BE2C (cell line): ENCODE measurements at regions not wholly inside any gene's neighbourhood (a gene's known extent, or its start where the extent isn't known, plus 50 kb on each side); places are given as distances from the start of the nearest gene placed in this dataset.

Source experiments
- DNase-seq: peaks from one replicate; pipeline ENCODE4 v3.0.0-alpha.2; 2020
- H3K27me3 ChIP-seq: fragments of 250-450 bp; sonication (Bioruptor Pico); 2 replicates; pipeline ENCODE4 v1.5.1; 2020; ENCODE audit warnings: mild to moderate bottlenecking
- H3K36me3 ChIP-seq: fragments of 250-450 bp; sonication (Bioruptor Pico); 2 replicates; pipeline ENCODE4 v1.5.1; 2020; ENCODE audit warnings: mild to moderate bottlenecking
- H3K4me1 ChIP-seq: fragments of 250-450 bp; sonication (Bioruptor Pico); 2 replicates; pipeline ENCODE4 v1.5.1; 2020
- H3K4me3 ChIP-seq: 2 replicates; pipeline ENCODE4 v1.5.1; 2011; ENCODE audit warnings: low read depth, low read length
- H3K9me3 ChIP-seq: fragments of 250-450 bp; sonication (Bioruptor Pico); 2 replicates; pipeline ENCODE4 v1.5.1; 2020
- TF ChIP-seq, protein P1 (sequence below): IDR thresholded peaks from 2 replicates; pipeline ENCODE4 v1.5.1; 2012; ENCODE audit warnings: mild to moderate bottlenecking, low read depth, low read length

DNA sequence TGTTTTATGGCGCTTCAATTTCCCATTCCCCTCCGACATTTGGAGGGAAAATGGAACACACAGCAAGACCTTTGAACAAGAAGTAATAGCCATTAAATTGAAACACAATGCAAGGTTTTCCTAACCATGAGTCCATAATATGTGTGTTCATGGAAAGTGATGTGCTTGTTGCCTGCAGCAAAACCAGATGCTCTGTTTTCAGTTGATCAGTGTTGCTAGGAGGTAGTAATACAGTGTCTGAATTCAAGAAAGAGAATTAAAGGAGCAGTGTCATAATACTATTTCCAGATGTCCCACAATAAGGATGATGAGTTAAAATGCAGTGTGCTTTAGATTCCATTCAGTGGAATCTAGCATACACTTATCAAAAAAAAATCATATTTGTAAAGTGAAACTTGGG lies 637.4 kb upstream of the API5 start:
- H3K9me3 ChIP-seq = no peaks in the 10 kb centered on the region
- H3K4me1 ChIP-seq = no peaks in the 10 kb centered on the region
- TF ChIP-seq, protein P1, sequence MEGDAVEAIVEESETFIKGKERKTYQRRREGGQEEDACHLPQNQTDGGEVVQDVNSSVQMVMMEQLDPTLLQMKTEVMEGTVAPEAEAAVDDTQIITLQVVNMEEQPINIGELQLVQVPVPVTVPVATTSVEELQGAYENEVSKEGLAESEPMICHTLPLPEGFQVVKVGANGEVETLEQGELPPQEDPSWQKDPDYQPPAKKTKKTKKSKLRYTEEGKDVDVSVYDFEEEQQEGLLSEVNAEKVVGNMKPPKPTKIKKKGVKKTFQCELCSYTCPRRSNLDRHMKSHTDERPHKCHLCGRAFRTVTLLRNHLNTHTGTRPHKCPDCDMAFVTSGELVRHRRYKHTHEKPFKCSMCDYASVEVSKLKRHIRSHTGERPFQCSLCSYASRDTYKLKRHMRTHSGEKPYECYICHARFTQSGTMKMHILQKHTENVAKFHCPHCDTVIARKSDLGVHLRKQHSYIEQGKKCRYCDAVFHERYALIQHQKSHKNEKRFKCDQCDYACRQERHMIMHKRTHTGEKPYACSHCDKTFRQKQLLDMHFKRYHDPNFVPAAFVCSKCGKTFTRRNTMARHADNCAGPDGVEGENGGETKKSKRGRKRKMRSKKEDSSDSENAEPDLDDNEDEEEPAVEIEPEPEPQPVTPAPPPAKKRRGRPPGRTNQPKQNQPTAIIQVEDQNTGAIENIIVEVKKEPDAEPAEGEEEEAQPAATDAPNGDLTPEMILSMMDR = no peak

DNA sequence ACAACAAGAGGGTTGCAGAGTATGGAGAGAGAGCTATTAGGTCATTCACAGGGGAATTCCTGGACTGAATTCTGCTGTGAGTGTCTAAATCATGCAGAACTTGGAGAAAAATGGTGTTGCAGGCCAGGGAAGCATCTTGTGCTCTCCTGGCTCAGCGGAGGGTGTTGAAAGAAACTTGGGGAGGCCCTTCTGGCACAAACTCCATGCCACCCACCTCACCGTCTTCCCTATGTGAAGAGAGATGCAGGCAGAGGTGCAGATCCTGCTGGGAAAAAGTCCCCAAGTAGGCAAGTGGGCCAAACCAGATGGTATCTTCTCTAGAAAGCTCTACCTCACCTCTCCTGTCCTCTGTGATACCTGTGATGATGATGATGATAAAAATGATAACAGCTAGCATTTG lies 604.3 kb upstream of the API5 start:
- TF ChIP-seq, protein P1 = no peak
- no peaks in the 10 kb centered on the region for H3K9me3 ChIP-seq
- H3K4me3 ChIP-seq = no peak overlapping the region
- H3K27me3 ChIP-seq = no peaks in the 10 kb centered on the region
- H3K36me3 ChIP-seq = no peaks in the 10 kb centered on the region
- DNase-seq = no peak
- no peaks in the 10 kb centered on the region for H3K4me1 ChIP-seq

More for the DNA sequence above, 637.4 kb upstream of the API5 start:
- Histone ChIP-seq H3K4me3 (no peak overlapping the region), H3K27me3 (no peaks in the 10 kb centered on the region), H3K36me3 (no peaks in the 10 kb centered on the region)
- DNase-seq = no peak

DNA sequence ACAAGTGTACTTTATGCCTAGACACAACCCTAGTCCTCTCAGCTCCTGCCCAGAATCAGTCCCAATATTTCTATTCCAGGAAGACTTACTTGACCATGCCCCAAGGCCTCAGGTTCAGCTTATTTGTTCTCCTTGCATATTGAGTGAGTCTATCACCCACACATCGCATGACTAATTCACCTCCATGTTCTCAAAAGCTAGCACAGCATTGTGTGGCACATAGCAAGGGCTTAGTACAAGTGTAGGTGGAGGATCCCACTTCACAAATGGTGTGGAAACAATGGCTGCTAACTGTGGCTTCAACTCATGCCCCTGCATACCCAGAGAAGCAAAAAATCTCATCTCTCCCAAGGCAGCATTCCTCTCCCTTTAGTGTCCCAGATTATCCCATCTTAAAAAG lies 602.6 kb upstream of the API5 start:
- no peak for DNase-seq

DNA sequence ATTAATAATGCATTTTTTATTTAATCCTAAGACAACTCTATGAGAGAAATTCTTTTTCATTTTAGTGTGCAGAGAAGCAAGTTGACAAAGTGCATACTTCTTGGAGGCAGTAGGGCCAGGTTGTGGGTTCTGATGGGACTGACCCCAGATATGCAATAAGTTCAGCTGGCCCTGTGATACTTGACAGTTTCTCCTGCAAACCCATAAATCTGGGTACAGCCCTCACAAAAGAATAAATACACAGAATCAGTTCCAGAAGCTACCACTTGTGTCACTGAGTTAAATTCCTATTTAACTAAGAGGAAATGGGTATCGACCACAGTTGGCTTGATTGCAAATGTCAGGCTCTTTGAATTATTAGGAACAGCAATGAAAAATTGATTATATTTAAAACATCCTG lies 598.5 kb upstream of the API5 start:
- Histone ChIP-seq H3K4me1 (no peaks in the 10 kb centered on the region), H3K4me3 (no peak overlapping the region), H3K9me3 (no peaks in the 10 kb centered on the region), H3K36me3 (no peaks in the 10 kb centered on the region), H3K27me3 (no peaks in the 10 kb centered on the region)
- no peak for DNase-seq
- TF ChIP-seq, protein P1 = no peak

More for the DNA sequence above, 602.6 kb upstream of the API5 start:
- Histone ChIP-seq H3K36me3 (no peaks in the 10 kb centered on the region), H3K4me1 (no peaks in the 10 kb centered on the region), H3K4me3 (no peak overlapping the region), H3K27me3 (no peaks in the 10 kb centered on the region), H3K9me3 (no peaks in the 10 kb centered on the region)
- TF ChIP-seq, protein P1 = no peak

DNA sequence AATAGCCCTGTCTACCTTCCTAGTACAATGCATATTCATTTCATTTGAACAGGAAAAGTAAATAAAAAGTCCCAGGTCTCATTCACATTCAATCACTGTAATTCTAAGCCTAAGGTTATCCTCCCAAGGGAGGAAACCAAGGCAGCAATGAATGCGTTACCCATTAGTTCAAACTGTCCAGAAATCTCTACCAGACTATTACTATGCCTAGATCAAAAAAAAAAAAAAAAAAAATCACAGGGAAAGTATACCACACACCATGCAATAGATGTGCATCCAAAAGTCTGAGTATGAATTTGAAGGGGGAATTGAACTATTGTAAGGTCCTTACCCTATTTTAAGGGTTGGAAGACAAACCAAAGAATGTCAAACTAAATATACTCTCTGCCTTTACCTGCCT lies 598.0 kb upstream of the API5 start:
- Histone ChIP-seq H3K4me1 (no peaks in the 10 kb centered on the region), H3K36me3 (no peaks in the 10 kb centered on the region), H3K9me3 (no peaks in the 10 kb centered on the region), H3K27me3 (no peaks in the 10 kb centered on the region), H3K4me3 (no peak overlapping the region)
- no peak for DNase-seq
- TF ChIP-seq, protein P1 = no peak

DNA sequence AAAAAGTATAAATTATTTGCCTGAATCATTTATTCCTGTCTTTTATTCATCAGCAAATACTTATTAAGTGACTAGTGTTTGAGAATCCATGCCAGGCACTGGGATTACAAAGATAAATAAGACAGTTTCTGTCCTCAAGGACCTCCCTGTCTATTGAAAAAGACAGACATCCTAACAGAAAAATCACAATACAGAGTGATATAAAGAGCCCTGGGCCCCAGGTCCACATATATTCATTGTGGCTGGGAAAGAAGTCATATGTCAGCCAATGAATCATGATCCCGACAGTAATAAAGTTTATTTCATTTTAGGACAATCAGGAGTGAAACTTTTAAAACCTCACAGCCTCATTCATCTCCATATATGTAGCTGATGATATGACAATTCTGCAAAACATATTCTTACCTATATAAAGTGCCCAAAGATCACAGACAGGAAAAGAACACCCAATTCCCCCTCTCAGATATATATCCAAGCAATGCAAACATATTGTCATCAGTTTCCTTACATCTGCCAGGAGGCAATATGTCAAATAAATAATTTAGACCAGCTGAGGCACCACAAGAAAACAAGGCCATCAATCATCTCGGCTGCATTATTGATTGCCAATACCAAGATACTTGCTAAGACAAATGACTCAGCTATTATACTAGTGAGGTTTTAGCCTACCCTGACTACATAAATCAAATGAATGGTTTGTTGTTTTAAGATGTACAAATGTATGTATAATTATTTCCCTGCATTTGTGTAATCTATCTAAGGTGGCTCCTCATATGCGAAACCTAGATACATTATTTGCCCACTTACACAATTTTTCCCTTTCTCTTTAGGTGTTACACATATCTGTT lies 590.9 kb upstream of the API5 start:
- H3K4me1 ChIP-seq = no peaks in the 10 kb centered on the region
- no peaks in the 10 kb centered on the region for H3K9me3 ChIP-seq
- no peaks in the 10 kb centered on the region for H3K27me3 ChIP-seq
- DNase-seq = no peak
- H3K36me3 ChIP-seq = no peaks in the 10 kb centered on the region
- H3K4me3 ChIP-seq = no peak overlapping the region
- TF ChIP-seq, protein P1 = no peak
